Breast epithelium (tissue), 4 donors: ENCODE measurements at regions not wholly inside any gene's neighbourhood (a gene's known extent, or its start where the extent isn't known, plus 50 kb on each side); places are given as distances from the start of the nearest gene placed in this dataset.

ENCODE experiments used
- DNase-seq, 2 donors: peaks; one replicate each; pipeline ENCODE4 v3.0.0-alpha.2; 2019; ENCODE audit warnings: low spot score in 2 of 2
- H3K27ac ChIP-seq, 2 donors: fragments of 200-600 bp; sonication (generic) in 1 of 2; one replicate each; pipeline ENCODE4 v1.5.1; 2016 to 2019; ENCODE audit warnings: mild to moderate bottlenecking in 1 of 2
- H3K27me3 ChIP-seq, 2 donors: fragments of 200-600 bp; sonication (generic) in 1 of 2; one replicate each; pipeline versions ENCODE4 v1.5.1 to v1.6.0; 2017 to 2019; ENCODE audit warnings: control low read depth in 1 of 2, mild to moderate bottlenecking in 1 of 2
- H3K36me3 ChIP-seq: fragments of 200-600 bp; one replicate; pipeline ENCODE4 v1.5.1; 2019
- H3K4me1 ChIP-seq, 2 donors: fragments of 200-600 bp; sonication (generic); one replicate each; pipeline ENCODE4 v1.5.1; 2016 to 2019; ENCODE audit warnings: control low read depth in 1 of 2
- H3K4me3 ChIP-seq, 3 donors: fragments of 200-600 bp; sonication (generic); 1 replicate in 2 of 3; 2 replicates in 1 of 3; pipeline ENCODE4 v1.5.1; 2016 to 2019; ENCODE audit warnings: mild to moderate bottlenecking in 3 of 3, moderate library complexity in 2 of 3
- H3K9me3 ChIP-seq, 2 donors: fragments of 200-600 bp; sonication (generic) in 1 of 2; one replicate each; pipeline ENCODE4 v1.5.1; 2016 to 2019; ENCODE audit warnings: control low read depth in 1 of 2
- POLR2A ChIP-seq: fragments of 450-650 bp; IDR thresholded peaks from one replicate; pipeline ENCODE4 v1.6.1; 2016; ENCODE audit warnings: antibody characterized with exemption, mild to moderate bottlenecking, moderate library complexity
- POLR2AphosphoS5 ChIP-seq, 3 donors: sonication (generic); formaldehyde crosslinking; IDR thresholded peaks; one replicate each; pipeline ENCODE4 v1.6.1; 2017; ENCODE audit warnings: antibody characterized with exemption in 3 of 3
- intact Hi-C: fragments of 100-400 bp; cut with DNase I; formaldehyde crosslinking; loops from one replicate; pipeline ENCODE4 v1.15.1; 2023; ENCODE audit warnings: low total_unique reads
- TF ChIP-seq, protein P1 (sequence below), 3 donors: fragments of 450-650 bp; IDR thresholded peaks; one replicate each; pipeline ENCODE4 v1.5.1; 2016 to 2017; ENCODE audit warnings: antibody characterized with exemption in 3 of 3, mild to moderate bottlenecking in 3 of 3, moderate library complexity in 3 of 3

DNA sequence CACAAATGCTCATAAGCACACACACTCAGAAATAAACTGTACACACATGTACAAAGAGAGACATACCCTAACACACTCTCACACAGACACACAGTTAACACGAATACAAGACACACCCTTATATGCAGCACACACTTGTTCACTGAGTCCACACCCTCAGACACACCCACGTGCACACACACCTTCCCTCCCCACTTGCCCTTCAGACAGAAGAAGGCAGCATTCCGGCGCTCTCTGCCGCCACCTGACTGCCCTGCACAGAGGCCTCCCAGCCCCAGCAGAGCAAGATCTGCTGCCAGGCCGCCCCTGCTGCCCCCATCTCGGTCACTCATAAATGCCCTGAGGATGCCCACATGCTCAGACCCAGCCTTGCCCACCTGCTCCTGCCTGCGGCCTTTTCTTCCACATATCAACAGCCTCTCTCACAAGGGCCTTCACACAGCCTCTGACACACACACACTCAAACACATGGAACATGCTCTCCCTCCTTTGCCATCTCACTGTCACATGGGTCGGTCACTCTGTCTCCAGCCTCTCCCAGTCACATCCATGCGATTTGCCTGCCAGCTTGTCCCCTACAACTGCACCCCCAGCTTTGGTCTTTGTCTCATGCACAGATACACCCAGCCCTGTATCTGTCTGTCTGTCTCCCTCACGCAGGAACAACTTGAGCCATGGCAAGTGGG, 71.1 kb downstream of the EPHB3 start:
- peaks cover 0 to 9% of the 10 kb centered on the region in 2 donors for H3K4me1 ChIP-seq
- no peaks in the 10 kb centered on the region for H3K36me3 ChIP-seq
- intact Hi-C loops: no loop called here
- H3K27me3 ChIP-seq: no peaks in the 10 kb centered on the region
- no peak overlapping the region for H3K27ac ChIP-seq
- DNase-seq: no peak
- H3K9me3 ChIP-seq: no peaks in the 10 kb centered on the region
- no peak overlapping the region for H3K4me3 ChIP-seq
- TF ChIP-seq POLR2A (no peak), POLR2AphosphoS5 (IDR thresholded peaks at IDR 0.05) (no peak)
- TF ChIP-seq, protein P1, sequence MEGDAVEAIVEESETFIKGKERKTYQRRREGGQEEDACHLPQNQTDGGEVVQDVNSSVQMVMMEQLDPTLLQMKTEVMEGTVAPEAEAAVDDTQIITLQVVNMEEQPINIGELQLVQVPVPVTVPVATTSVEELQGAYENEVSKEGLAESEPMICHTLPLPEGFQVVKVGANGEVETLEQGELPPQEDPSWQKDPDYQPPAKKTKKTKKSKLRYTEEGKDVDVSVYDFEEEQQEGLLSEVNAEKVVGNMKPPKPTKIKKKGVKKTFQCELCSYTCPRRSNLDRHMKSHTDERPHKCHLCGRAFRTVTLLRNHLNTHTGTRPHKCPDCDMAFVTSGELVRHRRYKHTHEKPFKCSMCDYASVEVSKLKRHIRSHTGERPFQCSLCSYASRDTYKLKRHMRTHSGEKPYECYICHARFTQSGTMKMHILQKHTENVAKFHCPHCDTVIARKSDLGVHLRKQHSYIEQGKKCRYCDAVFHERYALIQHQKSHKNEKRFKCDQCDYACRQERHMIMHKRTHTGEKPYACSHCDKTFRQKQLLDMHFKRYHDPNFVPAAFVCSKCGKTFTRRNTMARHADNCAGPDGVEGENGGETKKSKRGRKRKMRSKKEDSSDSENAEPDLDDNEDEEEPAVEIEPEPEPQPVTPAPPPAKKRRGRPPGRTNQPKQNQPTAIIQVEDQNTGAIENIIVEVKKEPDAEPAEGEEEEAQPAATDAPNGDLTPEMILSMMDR (IDR thresholded peaks at IDR 0.05): no peak
